BJ (cell line): ENCODE measurements at regions not wholly inside any gene's neighbourhood (a gene's known extent, or its start where the extent isn't known, plus 50 kb on each side); places are given as distances from the start of the nearest gene placed in this dataset.

Source experiments
- CTCF ChIA-PET: fragments of 350-600 bp; formaldehyde crosslinking; extraction: SDS; loops from one replicate; lab custom pipeline; 2021; ENCODE audit warnings: antibody characterized with exemption, inconsistent platforms; lab: Yijun Ruan, JAX
- POLR2A ChIA-PET: fragments of 300-600 bp; sonication (Branson Sonifier 250); formaldehyde crosslinking; extraction: SDS; loops from one replicate; lab custom pipeline; 2021; ENCODE audit warnings: antibody characterized with exemption; lab: Charles Lee
- DNase-seq: peaks from one replicate; pipeline ENCODE4 v3.0.0-alpha.2; 2011; ENCODE audit warnings: low read depth
- H3K27me3 ChIP-seq: 2 replicates; pipeline ENCODE4 v1.6.0; 2011; ENCODE audit warnings: low read length; ENCODE audit not compliant: control insufficient read depth, insufficient read depth
- H3K36me3 ChIP-seq: 2 replicates; pipeline ENCODE4 v1.5.1; 2011; ENCODE audit warnings: low read length; ENCODE audit not compliant: control insufficient read depth, insufficient read depth
- H3K4me3 ChIP-seq: 2 replicates; pipeline ENCODE4 v1.5.1; 2011; ENCODE audit warnings: low read depth, mild to moderate bottlenecking, control low read depth, low read length
- CTCF ChIP-seq: IDR thresholded peaks from 2 replicates; pipeline ENCODE4 v1.5.1; 2011; ENCODE audit warnings: low read depth, mild to moderate bottlenecking, control low read depth, inconsistent platforms, low read length, moderate library complexity; ENCODE audit not compliant: insufficient read depth

- Histone ChIP-seq H3K4me3 (no peak overlapping the region), H3K36me3 (no peaks in the 10 kb centered on the region), H3K27me3 (no peaks in the 10 kb centered on the region; the same call in 1 of the 2 replicates)
- TF ChIP-seq CTCF: no peak
- CTCF ChIA-PET: no interaction called here
- DNase-seq: no peak
- POLR2A ChIA-PET: no interaction called here
Observed at GRCh38 chr15:38193496-38193895, 59.1 kb upstream of the SPRED1 start.

- H3K36me3 ChIP-seq: no peaks in the 10 kb centered on the region
- ChIA-PET CTCF (interaction anchor here (0.7 to 0.9 kb wide), 2 partner anchors 26 to 199 kb away, joined by 3 read pairs; no protein-coding TSS in a partner anchor), POLR2A (no interaction called here)
- TF ChIP-seq CTCF: no peak
- no peak for DNase-seq
- H3K27me3 ChIP-seq: no peaks in the 10 kb centered on the region; the same call in 1 of the 2 replicates
- no peak overlapping the region for H3K4me3 ChIP-seq
Observed at GRCh38 chr15:38195191-38195901, 57.3 kb upstream of the SPRED1 start.

GRCh38 chr15:38196076-38196475, 56.6 kb upstream of the SPRED1 start:
- no peak for TF ChIP-seq CTCF
- POLR2A ChIA-PET: no interaction called here
- Histone ChIP-seq H3K27me3 (no peaks in the 10 kb centered on the region; the same call in 1 of the 2 replicates), H3K36me3 (no peaks in the 10 kb centered on the region), H3K4me3 (no peak overlapping the region)
- no peak for DNase-seq
- CTCF ChIA-PET: interaction anchor here (0.7 kb wide), 1 partner anchor 191 kb away, joined by 3 read pairs; no protein-coding TSS in a partner anchor

GRCh38 chr15:38197553-38197952, 55.1 kb upstream of the SPRED1 start:
- DNase-seq: no peak
- no peak overlapping the region for H3K4me3 ChIP-seq
- H3K27me3 ChIP-seq: no peaks in the 10 kb centered on the region; the same call in 1 of the 2 replicates
- ChIA-PET POLR2A (no interaction called here), CTCF (no interaction called here)
- no peak for TF ChIP-seq CTCF
- no peaks in the 10 kb centered on the region for H3K36me3 ChIP-seq

GRCh38 chr15:38201714-38202113, 50.9 kb upstream of the SPRED1 start:
- ChIA-PET CTCF (no interaction called here), POLR2A (no interaction called here)
- Histone ChIP-seq H3K36me3 (no peaks in the 10 kb centered on the region), H3K27me3 (peaks cover 1% of the 10 kb centered on the region; the same call in 1 of the 2 replicates), H3K4me3 (no peak overlapping the region)
- no peak for TF ChIP-seq CTCF
- DNase-seq: no peak
